ENCODE measurements at regions not wholly inside any gene's neighbourhood (a gene's known extent, or its start where the extent isn't known, plus 50 kb on each side); places are given as distances from the start of the nearest gene placed in this dataset.

GRCh38 chr3:118772547-118773011 lies 262.1 kb downstream of the IGSF11 start:
- no peak for TF ChIP-seq RARB (CRISPR knock-in tag; IDR thresholded peaks at IDR 0.05)
- no peak for TF ChIP-seq ARNTL (CRISPR knock-in tag; IDR thresholded peaks at IDR 0.05; ENCODE audit: borderline replicate concordance, low read depth)

All from SK-N-SH treated with all-trans-retinoic acid at 6 μM for 48 hours (cell line).